SK-N-SH treated with all-trans-retinoic acid at 6 μM for 48 hours (cell line): ENCODE measurements at regions not wholly inside any gene's neighbourhood (a gene's known extent, or its start where the extent isn't known, plus 50 kb on each side); places are given as distances from the start of the nearest gene placed in this dataset.

Source experiments
- GLIS3 ChIP-seq: fragments of 250-450 bp; sonication (Bioruptor Pico); IDR thresholded peaks from 2 replicates; pipeline ENCODE4 v1.5.0; 2020; ENCODE audit warnings: mild to moderate bottlenecking, moderate library complexity
- PPARA ChIP-seq: fragments of 250-450 bp; sonication (Bioruptor Pico); IDR thresholded peaks from 2 replicates; pipeline ENCODE4 v1.5.0; 2020; ENCODE audit warnings: mild to moderate bottlenecking, borderline replicate concordance

GRCh38 chr5:3904584-3904983, 309.0 kb downstream of the IRX1 start:
- TF ChIP-seq PPARA: no peak
- no peak for TF ChIP-seq GLIS3 (CRISPR knock-in tag)
